ENCODE measurements at regions not wholly inside any gene's neighbourhood (a gene's known extent, or its start where the extent isn't known, plus 50 kb on each side); places are given as distances from the start of the nearest gene placed in this dataset.

DNA sequence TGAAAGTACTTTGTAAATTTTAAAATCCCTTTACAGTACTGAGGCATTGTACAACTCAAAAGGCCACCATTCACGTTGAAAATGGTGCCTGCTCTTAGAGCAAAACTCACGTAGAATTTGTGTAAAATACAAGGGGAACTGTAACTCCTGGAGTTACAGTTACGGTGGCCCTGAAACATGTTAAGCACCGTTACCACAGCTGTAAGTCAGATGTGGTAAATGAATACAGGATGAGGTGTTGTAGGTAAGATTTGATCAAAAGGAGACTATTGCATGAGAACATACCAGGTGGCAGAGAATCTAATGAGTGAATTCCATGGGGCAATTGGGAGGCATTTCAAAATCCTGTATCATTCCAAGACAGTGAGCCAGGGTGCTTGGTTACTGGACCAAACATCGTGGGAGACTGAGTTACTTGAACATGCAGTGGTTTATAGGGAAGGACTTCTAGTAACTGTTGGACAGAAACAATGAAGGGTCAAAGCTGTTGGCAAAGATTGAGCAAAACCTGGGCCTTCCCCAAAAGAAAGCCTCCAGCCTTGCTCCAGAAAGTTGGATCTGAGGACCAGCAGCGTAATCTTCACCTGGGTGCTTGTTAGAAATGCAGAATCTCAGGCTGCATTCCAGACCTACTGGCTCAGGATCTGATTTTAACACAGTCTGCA, 535.8 kb upstream of the POU3F3 start:
- no peaks in the 10 kb centered on the region for H3K79me2 ChIP-seq (ENCODE audit: low read depth)
- no peak overlapping the region for H3K9ac ChIP-seq
- no peak overlapping the region for H3K4me2 ChIP-seq
- Mint-ChIP-seq H3K9me3 (no peaks in the 10 kb centered on the region), H3K4me1 (peaks cover 11% of the 10 kb centered on the region), H3K27ac (no peak overlapping the region), H3K36me3 (no peaks in the 10 kb centered on the region), H3K27me3 (ENCODE audit: insufficient read depth, low read depth) (no peaks in the 10 kb centered on the region), H3K4me3 (no peak overlapping the region)
- H3K36me3 ChIP-seq = no peaks in the 10 kb centered on the region
- H4K20me1 ChIP-seq (ENCODE audit: low read depth) = no peaks in the 10 kb centered on the region
- H3K27ac ChIP-seq = no peak overlapping the region
- H3K9me3 ChIP-seq (ENCODE audit: low read depth) = no peaks in the 10 kb centered on the region
- no peak for TF ChIP-seq CTCF (IDR thresholded peaks at IDR 0.05)
- TF ChIP-seq EZH2phosphoT487 (IDR thresholded peaks at IDR 0.05) = no peak
- TF ChIP-seq EZH2 (IDR thresholded peaks at IDR 0.05) = no peak
- peaks cover 11% of the 10 kb centered on the region for H3K4me1 ChIP-seq
- H2AFZ ChIP-seq (replicated peaks) = peak overlapping the region; percentile 38
- H3K4me3 ChIP-seq = no peak overlapping the region
- H3K27me3 ChIP-seq = no peaks in the 10 kb centered on the region
- H3F3A ChIP-seq (ENCODE audit: low read depth) = no peaks in the 10 kb centered on the region
- DNase-seq (ENCODE audit: low spot score) = no peak

- TF ChIP-seq EZH2 (IDR thresholded peaks at IDR 0.05) = no peak
- TF ChIP-seq EZH2phosphoT487 (IDR thresholded peaks at IDR 0.05) = no peak
- TF ChIP-seq CTCF (IDR thresholded peaks at IDR 0.05) = no peak
- Mint-ChIP-seq H3K27ac (no peak overlapping the region), H3K4me1 (peaks cover 11% of the 10 kb centered on the region), H3K27me3 (ENCODE audit: insufficient read depth, low read depth) (peaks cover 1% of the 10 kb centered on the region), H3K9me3 (no peaks in the 10 kb centered on the region), H3K4me3 (no peak overlapping the region), H3K36me3 (no peaks in the 10 kb centered on the region)
- Histone ChIP-seq H3F3A (ENCODE audit: low read depth) (no peaks in the 10 kb centered on the region), H2AFZ (replicated peaks) (peak overlapping the region; percentile 66), H4K20me1 (ENCODE audit: low read depth) (no peaks in the 10 kb centered on the region), H3K27me3 (no peaks in the 10 kb centered on the region), H3K4me3 (no peak overlapping the region), H3K4me1 (peaks cover 11% of the 10 kb centered on the region), H3K9ac (no peak overlapping the region), H3K9me3 (ENCODE audit: low read depth) (no peaks in the 10 kb centered on the region), H3K27ac (no peak overlapping the region), H3K4me2 (no peak overlapping the region), H3K36me3 (no peaks in the 10 kb centered on the region), H3K79me2 (ENCODE audit: low read depth) (no peaks in the 10 kb centered on the region)
- peak; percentile 58 for DNase-seq (ENCODE audit: low spot score)
Measured at GRCh38 chr2:104321116-104321795, 532.7 kb upstream of the POU3F3 start.

GRCh38 chr2:104321796-104322349, 532.0 kb upstream of the POU3F3 start:
- Histone ChIP-seq H3K4me1 (peaks cover 11% of the 10 kb centered on the region), H3K36me3 (no peaks in the 10 kb centered on the region), H2AFZ (replicated peaks) (peak overlapping the region; percentile 66), H3K27me3 (no peaks in the 10 kb centered on the region), H3K79me2 (ENCODE audit: low read depth) (no peaks in the 10 kb centered on the region), H3F3A (ENCODE audit: low read depth) (no peaks in the 10 kb centered on the region), H3K9ac (no peak overlapping the region), H4K20me1 (ENCODE audit: low read depth) (no peaks in the 10 kb centered on the region), H3K9me3 (ENCODE audit: low read depth) (no peaks in the 10 kb centered on the region), H3K27ac (no peak overlapping the region), H3K4me2 (no peak overlapping the region), H3K4me3 (no peak overlapping the region)
- Mint-ChIP-seq H3K36me3 (no peaks in the 10 kb centered on the region), H3K4me1 (peaks cover 11% of the 10 kb centered on the region), H3K27me3 (ENCODE audit: insufficient read depth, low read depth) (peaks cover 2% of the 10 kb centered on the region), H3K27ac (no peak overlapping the region), H3K4me3 (no peak overlapping the region), H3K9me3 (no peaks in the 10 kb centered on the region)
- DNase-seq (ENCODE audit: low spot score) = no peak
- TF ChIP-seq CTCF (IDR thresholded peaks at IDR 0.05) (no peak), EZH2 (IDR thresholded peaks at IDR 0.05) (no peak), EZH2phosphoT487 (IDR thresholded peaks at IDR 0.05) (no peak)

Data from neural progenitor cell (in vitro differentiated cells).